ENCODE measurements at regions not wholly inside any gene's neighbourhood (a gene's known extent, or its start where the extent isn't known, plus 50 kb on each side); places are given as distances from the start of the nearest gene placed in this dataset.
"Not testable (repeated sequence)": the region's sequence is repeated elsewhere in the genome, so short reads cannot be mapped to it uniquely, and the experiment has no call there.

DNA sequence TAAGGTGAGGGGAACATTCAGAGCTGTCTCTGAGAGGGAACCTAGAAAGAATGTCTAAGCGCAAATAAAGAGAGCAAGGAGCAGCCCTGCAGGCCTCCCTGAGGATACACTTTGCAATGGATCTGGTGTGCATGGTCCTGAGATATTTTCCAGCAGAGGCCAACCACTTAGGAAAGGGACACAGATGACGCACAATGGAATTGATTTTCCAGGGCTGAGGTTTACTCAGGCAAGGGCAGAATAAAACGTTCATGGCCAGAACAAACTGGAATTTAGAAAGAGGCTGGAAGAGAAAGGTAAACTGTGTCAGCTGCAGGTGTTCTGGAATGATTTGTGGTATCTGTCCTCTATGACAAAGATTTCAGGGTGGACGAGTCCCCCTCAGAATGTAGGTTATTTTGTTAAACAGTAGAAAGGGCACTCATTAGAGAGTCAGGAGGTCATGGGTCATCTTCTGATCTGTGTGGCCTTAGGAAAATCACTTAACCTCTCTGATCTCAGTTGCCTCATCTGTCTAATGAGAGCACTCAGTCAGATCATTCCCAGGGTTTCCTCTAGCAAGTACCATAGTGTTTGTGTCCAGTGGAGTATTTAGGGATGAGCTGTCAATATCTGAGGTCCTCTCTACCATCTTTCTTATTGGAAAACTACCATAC lies 61.8 kb upstream of the PGBD5 start:
- DNase-seq (ENCODE audit: low read depth), result no peak

GRCh38 chr1:230476622-230477003 lies 50.5 kb upstream of the PGBD5 start:
- no peak for DNase-seq (ENCODE audit: low read depth)

GRCh38 chr1:230475856-230476621 lies 49.9 kb upstream of the PGBD5 start:
- DNase-seq (ENCODE audit: low read depth), result not testable (repeated sequence)

Data from RPMI7951 (cell line).